ENCODE measurements at regions not wholly inside any gene's neighbourhood (a gene's known extent, or its start where the extent isn't known, plus 50 kb on each side); places are given as distances from the start of the nearest gene placed in this dataset.

DNA sequence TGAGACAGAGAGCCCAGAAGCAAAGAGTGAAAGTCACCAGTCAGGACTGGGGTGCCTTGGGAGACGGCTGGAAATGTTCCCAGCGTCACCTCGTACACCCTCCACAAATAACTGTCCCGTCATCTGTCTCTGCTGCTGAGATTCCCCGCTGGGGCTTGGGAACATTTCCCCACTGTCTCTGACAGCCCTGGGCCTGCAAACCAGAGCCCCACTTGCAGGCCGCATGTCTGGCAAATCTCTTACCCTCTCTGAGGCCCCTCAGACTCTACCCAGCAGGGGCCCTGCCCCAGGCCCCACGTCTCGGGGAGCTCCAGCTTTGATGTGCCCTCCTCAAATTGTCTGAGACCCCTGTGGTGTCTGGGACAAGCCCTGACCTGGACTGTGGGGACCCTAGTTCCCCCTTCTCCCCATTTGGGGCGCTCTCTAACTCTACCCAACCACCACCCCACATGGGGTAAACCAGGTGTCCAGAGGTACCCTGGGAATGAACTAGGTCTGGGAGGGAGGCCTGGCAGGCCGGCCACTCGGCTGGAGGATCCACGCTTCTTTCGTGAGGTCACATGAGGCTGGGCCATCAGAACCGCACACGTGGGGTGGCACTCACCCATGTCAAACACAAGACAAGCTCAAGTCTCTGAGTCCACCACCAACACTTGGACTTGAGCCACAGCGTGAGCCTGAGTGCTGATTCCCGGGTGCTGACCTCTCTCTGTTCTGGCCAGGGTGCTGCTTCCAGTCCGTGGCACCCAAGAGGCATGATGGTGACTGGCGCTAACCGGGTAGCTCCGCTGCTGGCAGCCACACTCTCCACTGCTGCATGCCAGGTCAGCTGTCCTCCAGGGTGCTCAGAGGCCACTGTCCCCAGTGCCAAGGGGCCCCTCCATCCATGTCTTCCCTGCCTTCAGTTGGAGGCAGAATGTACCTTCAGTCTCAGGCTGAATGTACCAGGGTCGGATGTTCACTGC lies 59.8 kb downstream of the DIO3 start:
- H3K79me2 ChIP-seq (ENCODE audit: insufficient read depth, low read depth, low read length) = no peaks in the 10 kb centered on the region
- intact Hi-C loops (cut with micrococcal nuclease; ENCODE audit: unreplicated experiment) = no loop called here
- H3K4me3 ChIP-seq (ENCODE audit: low read depth, low read length, poor library complexity, severe bottlenecking) = no peak overlapping the region
- ChIA-PET POLR2A (no interaction called here), CTCF (ENCODE audit: unreplicated experiment) (no interaction called here)
- no peaks in the 10 kb centered on the region for H3K4me1 ChIP-seq (ENCODE audit: insufficient read depth, low read length, poor library complexity, severe bottlenecking)
- BruUV-seq (replicated peaks) = no TSS peak
- TF ChIP-seq EZH2phosphoT487 (IDR thresholded peaks at IDR 0.05; ENCODE audit: borderline replicate concordance, low read depth, low read length) = no peak
- TF ChIP-seq, protein P1, sequence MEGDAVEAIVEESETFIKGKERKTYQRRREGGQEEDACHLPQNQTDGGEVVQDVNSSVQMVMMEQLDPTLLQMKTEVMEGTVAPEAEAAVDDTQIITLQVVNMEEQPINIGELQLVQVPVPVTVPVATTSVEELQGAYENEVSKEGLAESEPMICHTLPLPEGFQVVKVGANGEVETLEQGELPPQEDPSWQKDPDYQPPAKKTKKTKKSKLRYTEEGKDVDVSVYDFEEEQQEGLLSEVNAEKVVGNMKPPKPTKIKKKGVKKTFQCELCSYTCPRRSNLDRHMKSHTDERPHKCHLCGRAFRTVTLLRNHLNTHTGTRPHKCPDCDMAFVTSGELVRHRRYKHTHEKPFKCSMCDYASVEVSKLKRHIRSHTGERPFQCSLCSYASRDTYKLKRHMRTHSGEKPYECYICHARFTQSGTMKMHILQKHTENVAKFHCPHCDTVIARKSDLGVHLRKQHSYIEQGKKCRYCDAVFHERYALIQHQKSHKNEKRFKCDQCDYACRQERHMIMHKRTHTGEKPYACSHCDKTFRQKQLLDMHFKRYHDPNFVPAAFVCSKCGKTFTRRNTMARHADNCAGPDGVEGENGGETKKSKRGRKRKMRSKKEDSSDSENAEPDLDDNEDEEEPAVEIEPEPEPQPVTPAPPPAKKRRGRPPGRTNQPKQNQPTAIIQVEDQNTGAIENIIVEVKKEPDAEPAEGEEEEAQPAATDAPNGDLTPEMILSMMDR (conservative IDR thresholded peaks at IDR 0.05; ENCODE audit: low read length) = no peak
- H2AFZ ChIP-seq (ENCODE audit: low read length) = no peak overlapping the region
- H3K36me3 ChIP-seq (ENCODE audit: insufficient read depth, low read length) = no peaks in the 10 kb centered on the region
- H3K4me2 ChIP-seq (ENCODE audit: low read length) = no peak overlapping the region
- 0 out of 2 replicates have a peak, but pooled peaks cover 3% of the 10 kb centered on the region for H3K9me3 ChIP-seq (ENCODE audit: low read length)
- H3K27ac ChIP-seq (ENCODE audit: low read depth, low read length, poor library complexity, severe bottlenecking) = no peak overlapping the region
- no peaks in the 10 kb centered on the region for H4K20me1 ChIP-seq (ENCODE audit: insufficient read depth, low read length)
- no peaks in the 10 kb centered on the region for H3K9me2 ChIP-seq (ENCODE audit: insufficient read depth, low read length)
- DNase-seq (ENCODE audit: low spot score) = no peak

DNA sequence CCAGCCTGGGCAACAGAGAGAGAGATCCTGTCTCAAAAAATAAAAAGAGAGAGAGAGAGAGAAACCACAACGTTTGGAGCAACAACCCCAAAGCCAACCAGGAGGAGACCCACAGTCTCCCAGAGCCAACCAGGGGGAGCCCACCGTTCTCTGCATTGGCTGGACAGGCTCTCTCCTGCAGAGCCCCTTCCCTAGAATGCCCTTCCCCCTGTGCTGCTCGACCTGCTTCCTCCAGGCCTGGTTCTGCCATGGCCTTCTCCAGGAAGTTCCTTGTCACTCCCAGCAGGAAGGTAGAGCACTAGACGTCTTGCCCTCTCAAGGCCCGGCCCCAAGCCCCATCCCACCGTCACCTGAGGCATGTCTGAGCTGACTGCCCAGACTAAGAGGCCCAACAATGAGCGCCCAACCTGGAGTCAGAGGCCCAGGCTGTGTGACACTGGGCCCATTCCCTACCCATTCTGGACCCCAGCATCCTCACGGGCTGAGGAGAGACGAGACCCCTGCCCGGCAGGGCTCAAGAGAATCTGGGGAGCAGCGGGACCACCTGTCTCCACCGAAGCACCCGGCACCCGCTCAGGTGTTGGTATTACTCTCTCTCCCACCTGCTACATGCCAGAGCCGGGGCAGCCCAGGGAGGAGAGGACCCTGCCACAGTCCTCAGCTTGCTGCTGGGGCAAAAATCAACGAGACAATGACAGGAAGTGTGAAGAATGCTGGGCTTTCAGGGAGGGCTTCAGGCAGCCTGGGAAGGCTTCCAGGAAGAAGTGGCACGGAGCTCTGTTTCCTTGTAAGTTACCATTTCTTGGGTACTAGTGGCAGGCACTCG lies 61.2 kb downstream of the DIO3 start:
- no peak overlapping the region for H3K27ac ChIP-seq (ENCODE audit: low read depth, low read length, poor library complexity, severe bottlenecking)
- TF ChIP-seq, protein P1 (conservative IDR thresholded peaks at IDR 0.05; ENCODE audit: low read length) = no peak
- TF ChIP-seq EZH2phosphoT487 (IDR thresholded peaks at IDR 0.05; ENCODE audit: borderline replicate concordance, low read depth, low read length) = no peak
- H3K36me3 ChIP-seq (ENCODE audit: insufficient read depth, low read length) = no peaks in the 10 kb centered on the region
- BruUV-seq (replicated peaks) = no TSS peak
- no peaks in the 10 kb centered on the region for H4K20me1 ChIP-seq (ENCODE audit: insufficient read depth, low read length)
- no peak overlapping the region for H2AFZ ChIP-seq (ENCODE audit: low read length)
- CTCF ChIA-PET (ENCODE audit: unreplicated experiment) = no interaction called here
- H3K4me1 ChIP-seq (ENCODE audit: insufficient read depth, low read length, poor library complexity, severe bottlenecking) = no peaks in the 10 kb centered on the region
- H3K4me3 ChIP-seq (ENCODE audit: low read depth, low read length, poor library complexity, severe bottlenecking) = no peak overlapping the region
- H3K9me2 ChIP-seq (ENCODE audit: insufficient read depth, low read length) = no peaks in the 10 kb centered on the region
- no peak for DNase-seq (ENCODE audit: low spot score)
- no peaks in the 10 kb centered on the region for H3K9me3 ChIP-seq (ENCODE audit: low read length)
- H3K79me2 ChIP-seq (ENCODE audit: insufficient read depth, low read depth, low read length) = no peaks in the 10 kb centered on the region
- intact Hi-C loops (cut with micrococcal nuclease; ENCODE audit: unreplicated experiment) = no loop called here
- H3K4me2 ChIP-seq (ENCODE audit: low read length) = no peak overlapping the region
- POLR2A ChIA-PET = no interaction called here

All from OCI-LY7 (cell line).